ENCODE measurements at regions not wholly inside any gene's neighbourhood (a gene's known extent, or its start where the extent isn't known, plus 50 kb on each side); places are given as distances from the start of the nearest gene placed in this dataset.

- no peak for TF ChIP-seq CTCF (IDR thresholded peaks at IDR 0.05; ENCODE audit: low read depth, low read length, missing control alignments)
- DNase-seq (ENCODE audit: extremely low read depth, low read depth): no peak
- H3K4me3 ChIP-seq (replicated peaks; ENCODE audit: low read depth, low read length): no peak overlapping the region
These were observed 306.9 kb downstream of the LRFN2 start for GRCh38 chr6:40280231-40280630.

- DNase-seq (ENCODE audit: extremely low read depth, low read depth): no peak
- TF ChIP-seq CTCF (IDR thresholded peaks at IDR 0.05; ENCODE audit: low read depth, low read length, missing control alignments): no peak
- H3K4me3 ChIP-seq (replicated peaks; ENCODE audit: low read depth, low read length): no peak overlapping the region
These were observed 311.0 kb downstream of the LRFN2 start for GRCh38 chr6:40276141-40276540.

- H3K4me3 ChIP-seq (replicated peaks; ENCODE audit: low read depth, low read length): no peak overlapping the region
- DNase-seq (ENCODE audit: extremely low read depth, low read depth): no peak
- no peak for TF ChIP-seq CTCF (IDR thresholded peaks at IDR 0.05; ENCODE audit: low read depth, low read length, missing control alignments)
These were observed 313.1 kb downstream of the LRFN2 start for GRCh38 chr6:40274058-40274457.

- DNase-seq (ENCODE audit: extremely low read depth, low read depth): no peak
- TF ChIP-seq CTCF (IDR thresholded peaks at IDR 0.05; ENCODE audit: low read depth, low read length, missing control alignments): no peak
- H3K4me3 ChIP-seq (replicated peaks; ENCODE audit: low read depth, low read length): no peak overlapping the region
These were observed 318.6 kb downstream of the LRFN2 start for GRCh38 chr6:40268614-40269013.

GRCh38 chr6:40268166-40268565, 319.0 kb downstream of the LRFN2 start:
- no peak for DNase-seq (ENCODE audit: extremely low read depth, low read depth)
- TF ChIP-seq CTCF (IDR thresholded peaks at IDR 0.05; ENCODE audit: low read depth, low read length, missing control alignments): no peak
- H3K4me3 ChIP-seq (replicated peaks; ENCODE audit: low read depth, low read length): no peak overlapping the region

- H3K4me3 ChIP-seq (replicated peaks; ENCODE audit: low read depth, low read length): no peak overlapping the region
- DNase-seq (ENCODE audit: extremely low read depth, low read depth): no peak
- no peak for TF ChIP-seq CTCF (IDR thresholded peaks at IDR 0.05; ENCODE audit: low read depth, low read length, missing control alignments)
These were observed 321.5 kb downstream of the LRFN2 start for GRCh38 chr6:40265615-40266014.

GRCh38 chr6:40263970-40264369, 323.2 kb downstream of the LRFN2 start:
- TF ChIP-seq CTCF (IDR thresholded peaks at IDR 0.05; ENCODE audit: low read depth, low read length, missing control alignments): no peak
- no peak for DNase-seq (ENCODE audit: extremely low read depth, low read depth)

More at GRCh38 chr6:40263970-40264369, 323.2 kb downstream of the LRFN2 start:
- H3K4me3 ChIP-seq (replicated peaks; ENCODE audit: low read depth, low read length): no peak overlapping the region

Measured in HFF-Myc (cell line).